D341Med (cell line): ENCODE measurements at regions not wholly inside any gene's neighbourhood (a gene's known extent, or its start where the extent isn't known, plus 50 kb on each side); places are given as distances from the start of the nearest gene placed in this dataset.
"Not testable (repeated sequence)": the region's sequence is repeated elsewhere in the genome, so short reads cannot be mapped to it uniquely, and the experiment has no call there.

Experiments
- DNase-seq: peaks from one replicate; pipeline ENCODE4 v3.0.0; 2012; ENCODE audit warnings: low spot score

- no peak for DNase-seq
Observed at GRCh38 chr5:26538226-26538625, 500.2 kb downstream of the CDH9 start.

- DNase-seq, result no peak
Observed at GRCh38 chr5:26535215-26535614, 503.2 kb downstream of the CDH9 start.

GRCh38 chr5:26530305-26530704, 508.1 kb downstream of the CDH9 start:
- no peak for DNase-seq

- no peak for DNase-seq
Observed at GRCh38 chr5:26519245-26519644, 519.1 kb downstream of the CDH9 start.

DNA sequence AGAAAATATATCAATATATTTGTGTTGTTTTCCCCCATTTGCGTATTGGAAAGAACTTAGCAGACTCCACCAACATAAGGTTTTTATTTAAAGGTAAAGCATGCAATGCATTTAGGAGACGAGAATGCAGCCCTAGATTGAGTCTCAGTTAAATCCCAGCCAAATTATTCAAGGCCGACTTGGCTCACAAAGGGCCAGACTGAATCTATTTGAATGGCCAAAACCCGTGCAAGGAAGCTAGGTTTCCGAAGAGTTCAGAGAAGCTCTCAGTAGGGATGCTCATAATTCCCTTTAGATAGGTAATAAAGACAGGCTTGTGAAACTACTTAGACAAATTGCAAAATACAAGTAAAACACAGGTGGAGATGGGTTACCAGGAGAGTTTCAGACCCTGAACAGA, 520.3 kb downstream of the CDH9 start:
- DNase-seq, result no peak

GRCh38 chr5:26498972-26499371, 539.4 kb downstream of the CDH9 start:
- DNase-seq, result no peak

GRCh38 chr5:26495437-26495836, 542.9 kb downstream of the CDH9 start:
- DNase-seq, result no peak

- DNase-seq, result no peak
Observed at GRCh38 chr5:26492906-26493459, 545.4 kb downstream of the CDH9 start.

DNA sequence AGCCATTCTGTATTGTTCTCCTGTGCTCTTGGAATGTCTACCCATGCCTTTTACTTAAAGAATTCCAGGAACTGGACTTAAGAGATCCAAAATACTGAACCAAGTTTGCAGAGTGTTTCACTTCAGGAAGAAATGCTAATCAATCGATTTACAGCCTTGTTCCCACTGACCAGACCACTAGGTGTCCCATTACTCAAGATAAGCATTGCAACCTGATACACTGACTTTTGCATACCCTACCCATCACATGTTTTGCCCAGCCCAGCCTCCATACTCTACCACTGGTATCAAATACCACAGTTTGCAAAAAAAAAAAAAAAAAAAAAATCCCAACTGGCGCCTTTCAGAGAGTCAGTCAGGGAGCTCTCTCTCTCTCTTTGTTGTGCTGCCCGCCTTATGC, 550.8 kb downstream of the CDH9 start:
- DNase-seq, result no peak

DNA sequence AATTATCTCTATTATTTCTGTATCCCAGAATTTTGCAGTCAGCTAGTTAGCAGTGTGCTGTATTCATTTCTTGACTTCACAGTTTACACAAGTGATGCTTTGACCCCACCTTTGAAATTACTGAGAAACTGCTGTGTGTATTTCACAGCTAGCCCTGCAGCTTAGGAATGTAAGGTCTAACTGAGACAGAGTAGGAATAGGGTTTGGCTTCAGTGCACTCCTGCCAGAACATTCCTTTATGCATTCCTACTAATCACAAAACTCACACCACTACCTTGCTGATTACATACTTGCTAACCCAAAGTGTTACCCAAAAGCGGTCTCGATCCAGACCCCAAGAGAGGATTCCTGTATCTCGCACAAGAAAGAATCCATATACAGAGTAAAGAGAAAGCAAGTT, 551.8 kb downstream of the CDH9 start:
- no peak for DNase-seq

DNA sequence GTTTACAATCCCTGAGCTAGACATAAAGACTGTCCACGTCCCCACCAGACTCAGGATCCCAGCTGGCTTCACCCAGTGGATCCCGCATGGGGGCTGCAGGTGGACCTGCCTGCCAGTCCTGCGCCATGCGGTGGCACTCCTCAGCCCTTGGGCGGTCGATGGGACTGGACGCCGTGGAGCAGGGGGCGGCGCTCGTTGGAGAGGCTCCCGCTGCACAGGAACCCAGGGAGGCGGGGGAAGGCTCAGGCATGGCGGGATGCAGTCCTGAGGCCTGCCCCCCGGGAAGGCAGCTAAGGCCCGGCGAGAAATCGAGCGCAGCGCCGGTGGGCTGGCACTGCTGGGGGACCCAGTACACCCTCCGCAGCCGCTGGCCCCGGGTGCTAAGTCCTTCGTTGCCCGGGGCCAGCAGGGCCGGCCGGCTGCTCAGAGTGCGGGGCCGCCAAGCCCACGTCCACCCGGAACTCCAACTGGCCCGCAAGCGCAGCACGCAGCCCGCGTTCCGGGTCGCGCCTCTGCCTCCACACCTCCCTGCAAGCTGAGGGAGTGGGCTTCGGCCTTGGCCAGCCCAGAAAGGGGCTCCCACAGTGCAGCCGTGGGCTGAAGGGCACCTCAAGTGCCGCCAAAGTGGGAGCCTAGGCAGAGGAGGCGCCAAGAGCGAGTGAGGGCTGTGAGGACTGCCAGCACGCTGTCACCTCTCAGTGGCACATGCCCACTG, 553.1 kb downstream of the CDH9 start:
- DNase-seq, result not testable (repeated sequence)

GRCh38 chr5:26482810-26483375, 555.5 kb downstream of the CDH9 start:
- DNase-seq, result peak; percentile 67

DNA sequence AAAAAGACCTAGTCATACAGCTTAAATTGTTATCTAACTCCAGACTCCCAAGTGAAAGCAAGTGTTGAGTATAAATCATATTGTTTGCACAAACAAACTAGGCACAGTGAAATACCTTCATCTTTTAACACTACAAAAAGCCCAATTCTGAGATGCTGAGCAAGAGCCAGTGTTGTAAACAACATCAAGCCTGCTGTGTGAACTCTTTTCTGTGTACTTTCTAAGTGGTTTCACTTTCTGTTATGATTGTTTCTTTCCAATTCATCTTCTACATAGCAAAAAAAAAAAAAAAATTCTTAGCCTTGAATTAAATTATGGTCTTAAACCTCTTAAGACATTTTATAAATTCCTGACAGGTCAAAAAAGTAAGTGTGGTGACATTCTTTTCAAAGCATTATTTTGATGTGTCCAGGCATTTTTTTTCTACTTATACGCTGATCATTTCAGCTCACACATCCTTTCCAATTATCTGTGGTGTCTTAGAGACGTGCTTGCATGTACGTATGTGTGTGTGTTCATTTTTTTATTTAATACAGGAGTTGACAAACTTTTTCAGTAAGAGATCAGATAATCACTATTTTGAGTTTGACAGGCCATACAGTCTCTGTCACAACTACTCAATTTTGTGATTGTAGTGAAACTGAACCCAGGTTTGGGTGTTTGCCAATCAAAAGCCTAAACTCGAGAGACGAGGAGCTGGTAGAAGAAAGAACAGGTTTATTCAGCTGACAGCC, 556.1 kb downstream of the CDH9 start:
- no peak for DNase-seq

DNA sequence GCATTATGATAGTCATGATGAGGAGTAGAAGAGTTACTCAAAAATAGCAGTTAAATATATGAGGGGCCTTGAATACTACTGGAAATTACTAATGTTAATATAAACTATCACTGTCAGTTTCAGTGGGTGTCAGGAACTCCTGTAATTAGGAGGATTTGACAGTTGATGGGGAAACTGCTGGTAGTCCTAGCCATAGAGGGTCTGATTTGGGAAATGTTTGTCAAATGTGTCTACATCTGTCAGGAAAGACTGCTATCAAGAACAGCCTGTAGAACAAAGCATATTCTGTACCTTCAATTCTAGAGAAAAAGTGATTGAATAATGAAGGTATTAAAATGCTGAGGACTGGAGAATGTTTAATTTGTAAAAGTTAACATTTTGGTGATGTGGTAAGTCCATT, 567.9 kb downstream of the CDH9 start:
- DNase-seq, result no peak

DNA sequence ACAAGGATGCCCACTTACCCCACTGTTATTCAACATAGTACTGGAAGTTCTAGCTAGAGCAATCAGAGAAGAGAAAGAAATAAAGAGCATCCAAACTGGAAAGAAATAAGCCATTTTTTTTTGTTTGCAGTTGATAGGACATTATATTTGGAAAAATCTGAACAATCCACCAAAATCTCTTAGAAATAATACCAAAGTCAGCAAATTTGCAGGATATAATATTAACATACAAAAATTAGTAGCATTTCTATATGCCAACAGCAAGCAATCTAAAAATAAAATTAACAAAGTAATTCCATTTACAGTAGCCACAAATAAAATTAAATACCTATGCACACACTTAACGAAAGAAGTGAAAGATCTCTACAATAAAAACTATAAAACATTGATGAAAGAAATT, 599.3 kb downstream of the CDH9 start:
- no peak for DNase-seq

GRCh38 chr5:26434688-26435087, 603.7 kb downstream of the CDH9 start:
- no peak for DNase-seq

GRCh38 chr5:26432386-26432785, 606.0 kb downstream of the CDH9 start:
- DNase-seq, result no peak

GRCh38 chr5:26430323-26430722, 608.1 kb downstream of the CDH9 start:
- no peak for DNase-seq

DNA sequence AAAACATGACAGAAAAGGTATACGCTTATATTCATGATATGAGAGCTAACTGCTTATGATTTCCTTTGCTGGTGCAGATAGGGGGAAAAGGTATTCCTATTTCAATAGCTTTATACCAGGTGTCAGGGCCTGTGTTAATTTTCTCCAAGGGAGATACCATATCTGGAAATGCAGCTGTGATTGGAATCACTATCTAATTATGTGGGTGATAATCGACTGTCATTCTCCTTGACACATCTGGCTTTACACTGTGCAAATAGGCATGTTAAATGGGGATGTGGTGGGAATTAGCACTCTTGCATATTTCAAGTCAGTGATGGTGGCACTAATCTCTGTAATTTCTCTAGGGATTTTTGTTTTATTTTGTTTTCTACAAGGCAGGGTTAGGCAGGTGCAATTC, 611.1 kb downstream of the CDH9 start:
- no peak for DNase-seq

GRCh38 chr5:26419987-26420386, 618.4 kb downstream of the CDH9 start:
- DNase-seq, result no peak

DNA sequence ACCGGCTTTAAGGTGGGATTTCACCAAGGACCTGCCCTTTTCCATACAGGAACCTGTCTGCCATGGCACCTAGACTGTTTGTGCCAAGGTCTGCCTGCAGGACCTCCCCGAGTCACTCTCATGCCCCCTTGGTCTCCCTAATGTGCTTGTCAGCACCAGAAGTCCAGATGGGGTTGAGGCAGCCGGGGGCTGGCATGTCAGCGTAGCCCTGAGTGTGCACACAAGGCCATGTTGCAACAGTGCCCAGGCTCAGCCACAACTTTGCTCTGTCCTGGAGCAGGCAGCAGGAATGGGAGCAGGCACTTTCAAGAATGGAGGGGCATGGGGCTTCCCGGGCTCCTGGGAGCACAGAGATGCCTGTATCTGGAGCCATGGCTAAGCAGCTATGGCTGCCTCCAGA, 621.5 kb downstream of the CDH9 start:
- no peak for DNase-seq

DNA sequence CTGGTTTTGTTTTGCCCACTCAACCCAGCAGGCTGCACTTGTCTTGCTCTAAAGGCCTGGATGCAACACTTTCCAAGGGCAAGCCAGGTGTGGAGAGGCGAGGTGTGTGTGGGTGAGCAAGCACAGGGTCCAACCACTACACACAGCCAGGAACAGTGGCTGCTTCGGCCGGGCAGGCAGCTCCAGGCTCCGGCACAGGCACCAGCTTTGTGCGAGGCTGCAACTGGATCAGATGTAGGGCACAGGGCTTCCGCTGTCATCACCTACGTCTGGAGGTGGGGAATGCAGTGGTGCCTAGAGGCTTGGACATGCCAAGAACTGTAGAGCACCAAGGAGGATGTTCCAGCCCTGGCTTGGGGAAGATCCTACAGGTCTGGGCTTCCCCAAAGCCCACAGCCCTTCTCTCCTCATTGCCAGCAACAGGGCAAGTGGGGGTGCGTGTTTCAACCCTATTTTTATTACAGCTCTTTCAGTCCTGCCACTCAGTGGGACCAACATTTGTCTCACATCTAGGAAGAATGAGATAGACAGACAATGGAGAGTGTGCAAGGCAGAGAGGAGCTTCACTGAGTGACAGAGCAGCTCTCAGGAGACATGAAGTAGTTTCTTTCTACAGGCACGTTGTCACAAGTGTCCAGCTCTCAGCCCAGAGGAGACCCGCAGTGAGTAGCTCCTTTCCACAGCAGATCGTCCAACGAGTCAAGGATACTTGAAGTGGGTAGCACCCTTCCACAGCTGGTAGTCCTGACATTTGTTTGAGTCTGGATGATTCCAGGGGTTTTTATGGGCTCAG, 622.2 kb downstream of the CDH9 start:
- no peak for DNase-seq
